ENCODE measurements at regions not wholly inside any gene's neighbourhood (a gene's known extent, or its start where the extent isn't known, plus 50 kb on each side); places are given as distances from the start of the nearest gene placed in this dataset.

DNA sequence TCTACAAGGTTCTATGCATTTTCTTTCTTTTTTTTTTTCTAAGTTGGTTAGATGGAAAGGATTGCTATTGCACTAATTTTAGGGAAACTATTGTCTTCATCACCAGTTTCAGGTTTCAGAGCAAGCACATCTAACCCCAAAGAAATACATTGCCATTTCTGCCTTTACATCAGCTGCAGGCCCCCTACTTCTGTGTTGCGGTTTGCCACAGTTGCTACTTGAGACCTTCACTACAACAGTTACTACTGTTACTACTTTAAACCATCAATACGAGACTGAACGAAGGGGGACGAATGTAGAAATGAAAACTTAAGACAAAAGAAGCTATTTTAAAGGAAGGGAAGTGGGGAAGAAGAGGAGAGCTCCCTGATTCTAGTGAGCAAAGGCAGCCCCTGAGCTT lies 256.7 kb upstream of the LCORL start:
- DNase-seq, result no peak

GRCh38 chr4:18262832-18263231 lies 241.3 kb upstream of the LCORL start:
- DNase-seq, result no peak

DNA sequence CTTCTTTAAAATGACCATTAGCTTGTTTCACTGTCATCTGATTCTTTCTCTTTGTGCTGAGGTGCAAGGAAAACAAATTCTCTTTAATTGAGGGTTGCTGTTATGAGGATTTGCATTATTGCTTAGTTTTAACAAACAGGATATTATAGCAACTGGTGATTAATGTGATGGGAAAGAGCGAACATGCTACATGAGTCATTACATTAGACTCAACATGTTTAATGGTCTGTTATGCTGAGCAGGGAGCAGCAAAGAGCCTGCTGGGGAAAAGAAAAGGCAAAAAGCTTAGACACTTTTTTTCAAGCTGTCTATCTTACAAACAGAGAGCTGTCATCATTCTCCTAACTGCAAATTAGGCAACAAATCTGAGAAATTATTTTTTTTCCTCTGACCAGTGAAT lies 230.5 kb upstream of the LCORL start:
- no peak for DNase-seq

GRCh38 chr4:18250564-18250963 lies 229.0 kb upstream of the LCORL start:
- DNase-seq, result no peak

- DNase-seq, result no peak
These were observed 227.1 kb upstream of the LCORL start for GRCh38 chr4:18248611-18249010.

DNA sequence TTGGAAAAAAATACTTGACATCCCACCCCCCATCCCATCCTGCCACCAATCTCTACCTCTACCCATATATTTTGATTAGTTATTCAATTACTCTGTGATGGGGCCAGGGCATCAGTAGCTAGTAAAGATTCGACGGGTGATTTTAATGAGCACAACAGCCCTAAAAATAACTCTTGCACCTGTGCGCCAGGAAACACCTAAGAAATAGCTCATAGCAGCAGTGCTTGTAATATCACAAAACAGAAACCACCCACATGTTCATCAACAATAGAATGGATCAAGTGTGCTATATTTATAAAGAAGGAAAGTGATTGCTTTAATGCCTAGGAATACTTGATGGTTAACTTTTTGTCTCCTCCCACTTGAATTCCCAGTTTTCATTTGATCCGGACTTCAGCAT lies 225.6 kb upstream of the LCORL start:
- DNase-seq, result no peak

DNA sequence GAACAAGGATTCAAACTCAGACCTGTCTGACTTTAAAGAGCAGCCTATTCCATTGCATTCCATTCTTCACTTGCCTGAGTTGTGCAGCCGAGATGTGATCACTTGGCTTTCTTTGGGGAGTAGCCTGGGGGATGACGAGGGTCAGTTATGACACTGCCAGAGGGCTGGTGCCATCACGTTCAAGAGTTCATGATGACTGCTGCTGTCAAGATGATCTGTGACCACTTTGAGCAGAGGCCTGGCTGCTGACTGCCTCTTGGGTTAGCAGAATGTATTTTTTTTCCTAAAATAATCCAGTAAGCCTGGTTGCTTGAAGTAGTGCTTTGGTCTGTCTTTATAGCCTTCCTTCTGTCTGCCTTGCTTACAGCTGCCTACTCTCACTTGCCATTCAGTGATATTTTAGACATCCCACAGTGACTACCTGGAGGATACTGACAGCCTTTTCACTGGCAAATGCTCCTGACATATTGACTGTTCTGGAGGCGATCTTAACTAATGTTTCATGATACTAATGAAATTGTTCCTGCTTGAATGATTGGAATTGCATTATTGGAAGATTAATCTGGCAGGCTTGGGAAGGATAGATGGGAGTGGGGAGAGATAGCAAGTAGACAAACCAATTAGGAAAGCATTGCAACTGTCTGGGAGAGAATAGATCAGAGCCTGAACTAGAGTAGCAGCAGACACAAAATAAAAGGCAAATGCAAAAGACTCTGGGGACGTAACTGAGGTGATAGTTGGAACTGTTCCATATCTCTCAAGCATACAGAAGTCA lies 221.6 kb upstream of the LCORL start:
- no peak for DNase-seq

- no peak for DNase-seq
These were observed 220.2 kb upstream of the LCORL start for GRCh38 chr4:18241727-18242126.

DNA sequence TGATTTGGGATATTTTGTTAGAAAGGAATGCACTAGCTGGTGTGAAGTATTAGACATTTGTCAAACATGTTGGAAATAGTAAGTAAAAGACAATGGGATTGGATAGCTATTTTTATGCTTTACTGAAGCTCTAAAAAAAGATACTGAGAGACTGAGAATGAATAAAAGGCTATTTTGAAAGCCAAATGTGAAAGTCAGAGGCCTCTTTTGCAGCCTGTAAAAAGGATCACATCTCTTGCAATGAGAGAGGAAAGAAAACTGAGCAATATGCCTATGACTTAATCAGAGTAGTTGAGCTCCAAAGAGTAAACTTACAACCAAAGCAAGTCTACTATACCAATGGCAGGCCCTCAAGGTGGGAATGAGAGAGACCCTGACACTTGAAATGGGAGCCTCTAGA lies 212.6 kb upstream of the LCORL start:
- no peak for DNase-seq

- DNase-seq, result no peak
These were observed 210.2 kb upstream of the LCORL start for GRCh38 chr4:18231726-18232125.

DNA sequence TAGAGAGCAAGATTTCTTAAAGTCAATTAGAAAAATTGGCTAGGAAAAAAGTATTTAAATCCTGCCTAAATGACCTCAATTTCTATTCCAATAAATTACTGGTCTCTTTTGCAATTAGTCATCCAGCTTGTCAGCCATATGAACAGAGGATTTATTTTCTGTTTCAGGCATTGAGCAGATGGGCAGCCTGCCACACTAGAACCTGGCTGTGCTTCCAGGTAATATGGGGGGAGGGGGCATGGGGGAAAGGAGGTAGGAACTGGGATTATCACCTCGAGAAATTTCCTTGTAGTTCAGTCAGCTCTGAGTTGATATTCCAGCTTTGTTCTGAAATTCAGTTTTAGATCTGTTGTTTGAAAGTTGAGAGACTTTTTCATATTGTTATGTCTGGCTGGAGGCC lies 206.3 kb upstream of the LCORL start:
- DNase-seq, result no peak

- DNase-seq, result no peak
These were observed 193.0 kb upstream of the LCORL start for GRCh38 chr4:18214411-18215055.

- DNase-seq, result no peak
These were observed 192.1 kb upstream of the LCORL start for GRCh38 chr4:18213576-18214198.

GRCh38 chr4:18209448-18209847 lies 187.9 kb upstream of the LCORL start:
- no peak for DNase-seq

DNA sequence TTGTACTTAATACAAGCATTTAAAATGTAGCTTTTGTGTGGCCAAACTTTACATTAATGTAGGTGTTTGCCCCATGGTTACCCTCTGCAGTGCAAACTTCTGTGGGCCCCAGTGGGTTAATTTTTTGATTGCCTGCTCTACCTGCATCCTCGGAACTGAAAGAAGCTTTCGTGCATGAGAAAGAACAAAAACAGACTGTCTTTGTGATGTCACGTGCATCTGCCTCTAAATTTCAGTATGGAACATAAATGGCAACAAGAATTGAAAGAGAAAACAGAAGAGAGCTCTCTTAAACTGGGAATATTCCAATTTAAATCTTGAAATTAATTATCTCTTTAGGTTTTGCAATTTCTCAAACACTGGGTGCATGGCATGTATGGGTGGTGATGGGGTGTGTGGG lies 182.4 kb upstream of the LCORL start:
- no peak for DNase-seq

DNA sequence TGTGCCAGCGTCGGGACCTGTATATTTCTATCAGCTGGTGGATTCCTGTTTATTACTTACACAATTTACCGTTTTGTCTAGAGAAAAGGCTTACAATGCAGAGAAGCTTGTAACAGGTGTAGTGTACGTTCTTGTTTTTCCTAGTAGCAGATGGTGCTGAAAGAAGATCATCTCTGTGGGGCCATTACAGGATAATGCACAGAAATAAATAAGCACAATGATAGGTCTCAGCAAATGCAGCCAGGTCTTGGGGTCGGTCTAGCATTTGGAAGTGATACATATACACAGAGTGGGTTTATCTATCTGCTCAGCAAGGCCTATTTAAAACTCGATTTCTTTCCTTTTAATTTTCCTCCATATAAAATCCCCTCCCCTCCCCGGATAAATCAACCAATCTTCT lies 180.9 kb upstream of the LCORL start:
- no peak for DNase-seq

DNA sequence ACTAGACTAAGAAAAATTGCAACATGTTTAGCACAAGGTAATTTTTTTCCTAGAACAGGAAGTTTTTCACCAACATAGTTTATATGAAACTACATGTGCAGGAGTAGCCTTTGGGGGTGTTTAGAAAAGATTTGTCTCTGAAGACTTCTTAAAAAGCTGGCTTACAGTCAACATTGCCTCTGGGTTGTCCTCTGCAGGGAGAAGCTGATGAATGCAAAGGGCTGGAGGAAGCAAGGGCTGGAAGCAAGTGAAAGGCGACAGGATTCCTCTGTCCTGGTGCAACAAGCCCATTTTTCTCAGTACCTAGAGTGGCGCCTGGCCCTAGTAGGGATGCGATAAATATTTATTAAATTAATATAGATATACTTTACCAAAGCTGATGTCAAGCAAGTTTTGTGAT lies 180.3 kb upstream of the LCORL start:
- no peak for DNase-seq

DNA sequence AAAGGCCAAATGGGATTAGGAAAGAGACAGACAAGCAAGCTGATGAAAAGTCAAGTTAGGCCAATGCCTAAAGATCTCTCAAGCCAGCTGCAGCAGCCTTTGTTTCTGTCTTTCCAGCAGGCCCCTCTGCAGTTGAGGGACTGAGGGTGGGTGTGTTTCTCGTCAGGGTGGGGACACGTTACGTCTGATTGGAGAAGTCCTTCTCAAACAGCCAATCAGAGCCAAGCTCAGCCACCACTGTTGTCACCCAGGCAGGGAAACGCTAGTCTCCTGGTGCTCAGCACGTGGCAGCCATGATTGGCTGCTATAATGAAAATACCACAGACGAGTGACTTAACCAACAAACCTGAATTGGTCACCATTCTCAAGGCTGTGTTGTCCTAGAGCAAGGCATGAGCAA lies 177.1 kb upstream of the LCORL start:
- DNase-seq, result no peak

- DNase-seq, result no peak
These were observed 175.9 kb upstream of the LCORL start for GRCh38 chr4:18197467-18197866.

GRCh38 chr4:18194278-18194677 lies 172.7 kb upstream of the LCORL start:
- DNase-seq, result no peak

GRCh38 chr4:18192901-18193300 lies 171.3 kb upstream of the LCORL start:
- no peak for DNase-seq

DNA sequence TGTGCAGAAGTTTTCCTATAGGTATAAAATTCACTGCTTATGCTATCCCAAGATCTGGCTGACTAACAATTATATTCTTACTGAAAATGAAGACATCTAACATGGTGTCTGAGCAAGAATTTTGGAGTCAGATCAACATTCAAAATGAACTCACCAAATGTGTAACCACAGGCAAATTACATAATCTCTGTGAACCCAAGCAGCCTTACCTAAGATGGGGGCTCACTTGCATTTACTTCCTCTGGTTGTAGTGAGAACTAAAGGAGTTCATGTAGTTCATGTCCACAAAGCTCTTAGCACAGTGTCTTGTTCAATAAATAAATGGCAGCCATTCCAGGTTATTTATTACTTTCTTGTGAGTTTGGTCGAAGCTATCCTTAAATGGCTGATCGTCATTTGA lies 163.9 kb upstream of the LCORL start:
- no peak for DNase-seq

- DNase-seq, result no peak
These were observed 159.3 kb upstream of the LCORL start for GRCh38 chr4:18180892-18181291.

DNA sequence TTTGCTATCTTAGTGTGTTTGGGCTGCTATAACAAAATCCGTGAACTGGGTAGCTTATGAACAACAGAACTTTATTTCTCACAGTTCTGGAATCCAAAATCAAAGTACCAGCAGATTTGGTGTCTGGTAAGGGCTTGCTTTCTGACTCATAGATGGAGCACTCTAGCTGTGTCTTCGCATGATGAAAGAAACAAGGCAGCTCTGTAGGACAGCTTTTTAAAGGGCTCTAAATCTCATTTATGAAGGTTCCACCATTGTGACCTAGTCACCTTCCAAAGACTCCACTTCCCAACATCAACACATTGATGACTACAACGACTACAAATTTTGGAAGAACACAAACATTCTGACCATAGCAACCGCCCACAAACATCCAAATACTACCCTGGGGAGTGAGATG lies 158.6 kb upstream of the LCORL start:
- no peak for DNase-seq

- DNase-seq, result no peak
These were observed 150.3 kb upstream of the LCORL start for GRCh38 chr4:18171896-18172295.

Measured in OCI-M1 (cell line).